GM18519 (cell line): ENCODE measurements at regions not wholly inside any gene's neighbourhood (a gene's known extent, or its start where the extent isn't known, plus 50 kb on each side); places are given as distances from the start of the nearest gene placed in this dataset.

Source experiments
- ATAC-seq: cut with Tn5 transposase; IDR thresholded peaks from one replicate; pipeline ENCODE4 v1.9.1; 2021; ENCODE audit warnings: mild to moderate bottlenecking, moderate library complexity; ENCODE audit not compliant: unreplicated experiment, low FRiP score

DNA sequence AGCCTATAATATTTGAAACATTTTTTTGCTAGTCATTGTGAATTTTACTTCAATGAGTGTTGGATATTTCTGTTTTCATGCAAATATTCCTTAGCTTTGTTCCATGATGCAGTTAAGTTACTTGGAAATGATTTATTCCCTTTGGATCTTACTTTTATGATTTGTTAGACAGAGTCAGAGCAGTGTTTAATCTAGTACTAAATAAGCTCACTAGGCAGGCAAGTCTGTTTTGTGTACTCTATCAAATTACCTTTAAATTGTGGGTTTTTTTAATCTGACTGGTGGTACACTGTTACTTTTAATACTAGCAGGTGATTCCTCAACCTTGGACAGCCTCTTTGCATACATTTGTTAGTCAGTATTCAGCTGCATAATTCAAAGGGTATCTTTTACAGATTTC is 173.3 kb upstream of the MBNL1 start:
- no peak for ATAC-seq

DNA sequence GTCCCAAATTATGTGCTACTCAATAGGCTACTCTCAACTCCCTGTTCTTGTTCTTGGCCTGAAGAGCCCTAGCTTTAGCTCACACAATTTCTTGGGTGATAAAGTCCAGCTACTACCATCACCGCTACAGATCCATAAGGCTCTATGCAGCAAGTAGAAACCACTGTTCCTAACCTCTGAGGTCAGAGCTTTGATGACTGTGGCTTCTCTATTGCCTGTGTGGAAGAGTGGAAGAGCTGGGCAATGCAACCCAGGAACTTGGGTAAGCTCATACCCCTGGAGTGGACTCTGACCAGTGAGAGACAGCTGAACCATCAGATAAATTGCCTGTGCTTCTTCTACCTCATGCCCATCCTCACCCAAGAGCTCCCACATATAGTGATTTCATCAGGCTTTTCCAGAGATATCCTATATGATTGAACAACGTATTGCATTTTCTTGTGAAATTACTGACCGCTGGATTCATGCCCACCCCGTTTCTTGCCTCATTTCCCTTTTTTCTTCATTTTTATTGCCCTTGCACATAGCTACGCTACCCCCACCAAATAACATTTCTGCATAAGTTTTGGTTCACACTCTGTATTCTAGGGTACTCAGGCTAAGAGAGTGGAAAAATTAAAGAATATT is 172.3 kb upstream of the MBNL1 start:
- no peak for ATAC-seq

DNA sequence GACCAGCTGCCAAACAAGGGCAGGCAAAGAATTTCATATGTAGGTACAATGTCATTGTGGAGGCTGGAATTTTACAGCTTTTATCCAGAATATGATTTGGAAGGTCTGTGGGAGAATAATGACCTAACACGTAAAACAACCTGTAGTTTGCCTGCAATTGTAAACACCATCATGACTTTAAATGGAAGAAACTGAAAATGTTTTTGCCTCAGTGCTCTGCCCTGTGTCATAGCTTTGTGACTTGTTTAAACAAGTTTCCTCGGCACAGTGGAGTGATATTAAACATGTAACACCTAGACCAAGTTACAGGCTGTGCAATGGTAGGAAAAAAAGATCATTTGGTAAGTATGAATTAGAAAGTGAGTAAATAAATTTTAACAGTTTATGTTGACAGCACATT is 171.6 kb upstream of the MBNL1 start:
- ATAC-seq, result no peak

DNA sequence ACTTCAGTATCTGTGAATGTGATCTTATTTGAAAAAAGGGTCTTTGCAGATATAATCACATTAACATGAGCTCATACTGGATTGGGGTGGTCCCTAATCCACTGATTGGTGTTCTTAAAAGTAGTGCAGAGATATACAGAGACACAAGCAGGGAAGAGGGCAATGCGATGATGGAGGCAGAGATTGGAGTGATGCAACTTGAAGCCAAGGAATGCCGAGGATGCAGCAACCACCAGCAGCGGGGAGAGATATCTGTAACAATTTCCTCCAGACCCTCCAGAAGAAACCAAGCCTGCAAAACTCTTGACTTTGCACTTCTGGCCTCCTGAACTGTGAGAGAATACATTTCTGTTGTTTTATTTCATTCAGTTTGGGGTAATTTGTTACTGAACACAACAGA is 171.0 kb upstream of the MBNL1 start:
- ATAC-seq, result no peak

DNA sequence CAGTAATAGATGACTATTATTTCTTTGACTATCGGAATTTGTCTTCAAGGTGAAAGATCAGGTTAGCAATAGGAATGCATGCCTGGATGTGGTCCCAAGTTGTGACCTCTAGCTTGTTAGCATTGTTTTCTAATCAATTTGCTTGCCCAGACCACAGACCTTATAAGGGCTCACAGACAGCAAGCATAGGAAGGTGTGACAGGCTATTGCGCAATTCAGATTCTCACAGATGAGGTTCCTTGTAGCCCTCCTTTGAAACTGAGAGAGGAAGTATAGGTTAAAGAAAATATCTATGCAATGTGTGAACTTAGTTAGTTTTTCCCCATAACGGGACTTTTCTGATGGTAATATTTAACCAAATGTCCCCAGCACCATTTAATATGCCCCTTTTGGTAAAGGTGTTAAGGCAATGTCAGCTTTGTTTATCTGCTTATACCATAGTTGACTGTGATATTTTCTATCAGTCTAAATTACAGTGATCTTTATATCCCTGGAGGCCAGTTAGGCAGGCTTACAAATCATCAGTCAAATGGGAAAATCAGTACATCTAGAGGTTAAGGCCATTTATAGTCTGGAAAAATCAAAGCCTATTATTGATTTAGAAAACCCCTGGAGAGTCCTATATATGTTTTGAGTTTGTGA is 168.1 kb upstream of the MBNL1 start:
- ATAC-seq, result peak; percentile 80

DNA sequence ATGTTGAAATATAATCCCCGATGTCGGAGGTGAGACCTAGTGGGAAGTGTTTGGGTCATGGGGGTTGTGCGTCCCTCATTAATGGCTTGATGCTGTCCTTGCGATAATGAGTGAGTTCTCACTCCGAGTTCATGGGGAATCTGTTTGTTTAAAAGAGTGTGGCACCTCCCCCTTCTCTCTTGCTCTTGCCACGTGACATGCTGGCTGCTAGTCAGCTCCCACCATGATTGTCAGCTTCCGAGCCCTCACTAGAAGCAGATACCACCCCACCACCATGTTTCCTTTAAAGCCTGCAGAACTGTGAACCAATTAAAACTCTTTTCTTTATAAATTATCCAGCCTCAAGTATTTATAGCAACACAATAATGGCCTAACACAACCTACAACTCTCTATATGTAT is 166.3 kb upstream of the MBNL1 start:
- no peak for ATAC-seq

DNA sequence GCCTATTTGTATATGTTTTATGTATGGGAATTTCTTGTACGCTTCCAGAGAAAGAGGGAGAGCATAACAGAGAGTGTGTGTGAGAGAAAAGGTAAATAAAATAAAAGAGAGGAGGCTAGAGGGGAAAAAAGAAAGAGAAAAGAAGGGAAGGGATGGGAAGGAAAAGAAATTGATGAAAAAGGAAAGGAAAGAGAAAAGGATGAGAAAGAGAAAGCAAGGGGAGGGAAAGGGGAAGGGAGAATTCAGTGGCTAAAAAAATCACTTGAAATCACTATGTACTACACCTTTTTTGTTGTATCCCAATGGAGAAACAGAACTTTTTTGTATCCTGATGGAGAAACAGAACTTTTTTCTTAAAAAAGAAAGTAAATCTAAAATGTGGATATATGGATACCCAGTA is 165.5 kb upstream of the MBNL1 start:
- ATAC-seq, result no peak

DNA sequence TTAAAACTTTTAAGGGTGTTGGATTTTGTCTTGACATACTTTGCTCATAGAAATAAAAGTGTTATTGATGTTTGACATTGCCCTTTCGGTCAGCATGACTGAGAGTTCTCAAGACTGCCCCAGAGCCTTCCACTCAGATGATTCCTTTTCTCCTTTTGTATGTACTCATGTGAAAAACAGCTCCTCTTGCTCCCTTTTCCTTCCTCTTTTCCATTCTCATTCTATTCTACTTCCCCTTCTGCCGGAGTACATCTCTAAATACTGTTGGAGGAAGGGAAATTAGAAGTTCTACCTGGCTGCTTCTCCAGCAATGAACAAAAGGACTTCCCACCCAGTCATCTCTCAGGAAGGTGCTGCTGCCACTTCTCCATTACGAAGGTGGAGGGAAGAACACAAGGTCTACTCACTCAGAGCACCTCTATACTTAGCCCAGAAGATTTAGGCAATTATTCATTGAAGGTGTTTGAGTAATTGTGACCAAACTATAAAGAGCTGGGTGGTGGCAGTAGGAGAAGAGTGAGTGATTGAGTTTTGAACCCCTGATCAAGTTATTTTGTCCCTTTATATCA is 163.8 kb upstream of the MBNL1 start:
- no peak for ATAC-seq

DNA sequence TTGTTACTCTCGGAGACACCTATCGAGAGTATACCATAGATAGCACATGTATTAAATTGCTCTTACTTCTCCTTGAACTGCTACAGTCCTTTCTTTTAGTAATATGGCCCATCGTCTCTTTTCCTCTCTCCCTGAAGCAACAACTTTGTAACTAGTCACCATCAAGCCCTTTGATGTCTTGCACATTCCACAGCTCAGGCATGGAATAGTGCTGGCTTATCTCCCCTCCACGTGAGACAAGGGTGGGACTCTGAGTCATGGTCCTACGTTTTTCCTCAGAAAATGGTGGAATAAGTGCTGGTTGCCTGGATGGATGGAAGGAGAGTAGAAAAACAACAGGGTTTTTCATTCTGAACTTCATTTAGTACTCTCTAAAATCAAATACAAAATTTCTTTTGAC is 163.3 kb upstream of the MBNL1 start:
- no peak for ATAC-seq

DNA sequence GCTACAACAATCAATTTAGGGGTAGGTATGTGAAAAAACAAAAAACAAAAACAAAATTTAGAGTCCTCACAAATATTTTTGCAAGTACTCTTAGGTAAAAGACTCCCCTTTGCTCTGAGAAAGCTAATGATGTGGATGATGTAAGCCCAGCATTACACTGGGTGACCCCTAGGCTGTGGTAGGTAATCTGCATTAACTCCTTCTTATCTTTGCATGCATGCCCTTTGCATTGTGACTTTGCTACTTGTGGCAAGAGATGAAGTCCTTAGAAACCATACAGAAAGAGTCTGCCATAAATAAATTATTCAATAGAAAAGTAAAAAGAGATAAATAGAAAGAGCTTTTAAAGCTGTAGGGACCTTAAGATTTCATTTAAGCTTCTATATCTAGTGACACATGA is 159.7 kb upstream of the MBNL1 start:
- ATAC-seq, result no peak

DNA sequence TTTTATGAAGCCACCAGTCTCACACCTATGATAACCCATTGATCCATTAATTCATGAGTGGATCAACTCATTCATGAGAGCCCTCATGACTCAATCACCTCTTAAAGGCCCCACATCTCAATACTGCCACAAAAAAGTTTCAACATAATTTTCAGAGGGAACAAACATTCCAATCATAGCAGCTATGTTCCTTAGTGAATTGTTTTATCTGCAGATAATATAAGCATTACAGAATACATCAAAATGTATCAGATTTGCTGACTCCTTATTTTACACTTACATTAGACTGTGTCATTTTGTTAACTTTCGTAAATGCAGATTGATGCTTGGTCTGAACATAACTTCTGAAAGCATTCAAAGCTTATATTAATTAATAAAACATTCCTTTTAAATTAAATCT is 155.3 kb upstream of the MBNL1 start:
- no peak for ATAC-seq

DNA sequence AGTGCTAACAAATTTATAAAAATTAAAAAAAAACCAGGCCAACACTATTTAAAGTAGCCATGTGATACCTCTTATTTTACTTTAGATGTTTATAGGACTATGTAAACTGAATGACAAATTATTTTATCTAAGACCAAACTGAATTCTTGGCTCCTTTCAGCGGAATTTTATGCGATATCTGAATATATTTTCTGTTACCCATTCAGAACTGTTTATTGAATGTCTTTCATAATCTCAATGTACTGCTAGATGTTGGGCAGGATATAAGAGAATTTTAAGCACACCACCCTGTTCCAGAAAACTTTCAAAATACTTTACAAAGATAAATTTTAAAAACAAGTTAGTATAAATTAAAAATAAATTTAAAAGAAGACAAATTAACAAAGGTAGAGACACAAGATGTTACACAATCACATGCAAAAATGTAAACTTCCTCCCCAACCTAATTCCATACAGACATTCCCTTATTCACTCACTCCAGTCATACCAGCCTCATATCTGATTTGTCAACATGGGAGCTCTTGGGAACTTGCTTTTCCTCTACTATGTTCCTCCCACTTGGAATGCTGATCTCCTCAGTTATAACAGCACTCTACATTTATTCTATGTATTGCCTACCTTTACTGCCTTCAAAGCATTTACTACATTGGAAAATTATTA is 154.6 kb upstream of the MBNL1 start:
- no peak for ATAC-seq

DNA sequence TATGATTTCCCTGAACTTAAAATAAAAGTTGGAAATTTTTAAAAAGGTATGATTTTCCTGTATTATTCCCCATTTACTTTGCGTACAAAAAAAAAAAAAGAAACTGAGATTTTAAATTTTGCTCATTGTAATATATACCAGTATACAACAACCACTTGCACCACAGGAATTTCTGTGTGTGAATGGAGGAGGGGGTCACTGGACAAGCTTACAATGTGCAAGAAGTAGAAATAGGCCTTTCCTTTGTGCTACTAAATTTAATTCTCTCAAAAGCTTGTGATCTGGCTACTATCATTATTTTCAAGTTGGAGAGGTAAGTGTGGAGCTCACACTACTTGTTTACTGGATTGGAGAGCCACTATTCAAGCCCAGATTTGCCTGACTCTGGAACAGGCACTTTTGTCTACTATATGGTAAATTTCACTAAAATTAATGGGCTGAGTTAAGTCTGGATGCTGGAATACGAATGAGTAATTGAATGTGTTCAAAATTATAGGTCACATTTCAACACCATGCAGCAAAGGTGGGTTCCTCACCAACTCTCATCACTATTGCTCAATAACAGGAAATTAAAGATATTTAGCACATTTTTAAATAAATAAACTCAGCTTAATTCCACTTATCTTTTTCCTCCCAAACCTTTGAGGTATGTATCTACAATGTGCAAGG is 148.0 kb upstream of the MBNL1 start:
- ATAC-seq, result no peak

DNA sequence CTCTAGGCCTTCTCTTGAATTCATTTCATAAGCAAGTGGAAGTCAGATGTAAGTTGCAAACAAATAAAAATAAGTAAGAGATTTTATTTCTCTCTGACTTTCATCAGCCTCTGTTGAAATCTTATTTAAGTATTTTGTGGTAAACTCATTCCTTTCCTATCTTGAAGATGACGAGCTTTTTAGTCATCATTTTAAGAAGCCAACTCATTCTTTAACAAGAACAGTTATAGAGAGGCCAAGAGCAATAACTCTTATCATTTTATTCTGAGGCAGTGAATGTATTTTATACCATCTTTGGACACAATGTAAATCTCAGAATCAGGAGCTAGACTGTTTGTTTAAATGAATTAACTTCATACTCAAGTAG is 147.5 kb upstream of the MBNL1 start:
- ATAC-seq, result no peak

DNA sequence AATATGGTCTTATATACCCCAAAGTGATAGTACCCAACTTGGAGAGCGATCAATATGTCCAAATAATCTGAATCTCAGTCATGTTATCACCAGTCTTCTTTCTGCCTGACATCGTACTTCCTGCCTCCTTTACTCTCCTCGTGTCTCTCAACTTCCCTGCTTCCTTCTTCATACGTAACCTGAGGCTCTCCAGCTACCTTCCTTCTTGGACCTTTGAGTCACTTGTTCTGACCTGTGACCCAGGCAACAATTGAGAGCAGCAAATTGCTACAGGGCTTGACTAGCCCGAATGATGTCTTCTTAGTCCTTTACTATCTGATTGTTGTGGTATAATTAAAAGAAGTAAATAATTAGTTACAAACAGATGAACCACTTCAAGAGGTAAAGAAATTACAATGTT is 145.9 kb upstream of the MBNL1 start:
- ATAC-seq, result no peak

DNA sequence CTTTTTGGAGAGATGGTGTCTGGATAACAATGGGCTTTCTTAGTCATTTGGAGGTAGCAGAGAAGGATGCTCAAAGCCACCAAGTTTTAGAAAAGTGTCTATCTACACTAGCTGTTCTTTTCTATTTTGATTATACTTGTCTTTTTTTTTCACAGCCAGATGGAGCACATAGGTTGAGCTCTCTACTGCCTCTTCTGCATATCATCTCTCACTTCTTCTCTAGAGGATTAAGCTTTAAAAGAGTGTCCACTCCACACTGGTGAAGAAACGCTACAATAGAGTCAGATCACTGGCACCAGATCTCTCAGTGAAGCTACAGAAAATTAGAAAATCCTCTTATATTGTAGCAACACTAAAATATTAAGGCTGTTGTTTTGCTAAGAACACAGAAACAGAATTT is 145.3 kb upstream of the MBNL1 start:
- ATAC-seq, result no peak

DNA sequence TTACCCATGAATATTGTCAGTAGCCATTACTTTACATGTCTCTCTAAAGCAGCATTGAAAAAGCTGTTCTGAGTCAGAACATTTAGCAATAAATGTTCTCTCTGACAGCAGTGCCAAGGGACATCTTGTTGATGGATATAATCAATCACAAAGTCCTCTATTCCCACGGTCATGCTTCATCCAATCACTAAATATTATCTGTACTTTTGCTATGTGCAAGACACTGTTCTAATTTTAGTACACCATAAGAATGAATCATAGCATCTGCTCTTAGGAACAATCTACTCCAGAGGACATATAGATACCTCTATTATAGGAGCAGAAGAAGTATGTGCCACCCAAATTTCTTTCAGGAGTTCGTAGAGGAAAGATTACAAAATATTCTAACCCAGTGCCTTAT is 142.5 kb upstream of the MBNL1 start:
- no peak for ATAC-seq

DNA sequence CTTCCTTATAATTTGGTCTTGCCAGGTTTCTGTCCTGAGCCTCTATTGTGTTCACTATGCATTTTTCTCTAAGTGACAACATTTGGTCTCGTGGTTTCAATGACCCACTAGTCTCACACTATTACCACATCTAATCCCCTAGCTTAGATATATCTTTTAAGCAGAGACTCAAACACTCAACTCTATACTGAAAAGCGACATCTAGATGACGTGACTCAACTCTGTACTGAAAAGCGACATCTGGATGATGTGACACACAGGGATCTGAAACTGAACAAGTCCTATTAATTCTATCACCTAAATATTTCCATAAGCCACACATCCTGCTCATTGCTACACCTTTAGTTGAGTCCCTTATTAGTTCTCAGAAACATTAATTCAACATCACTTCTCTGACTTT is 141.7 kb upstream of the MBNL1 start:
- peak; percentile 100 for ATAC-seq

DNA sequence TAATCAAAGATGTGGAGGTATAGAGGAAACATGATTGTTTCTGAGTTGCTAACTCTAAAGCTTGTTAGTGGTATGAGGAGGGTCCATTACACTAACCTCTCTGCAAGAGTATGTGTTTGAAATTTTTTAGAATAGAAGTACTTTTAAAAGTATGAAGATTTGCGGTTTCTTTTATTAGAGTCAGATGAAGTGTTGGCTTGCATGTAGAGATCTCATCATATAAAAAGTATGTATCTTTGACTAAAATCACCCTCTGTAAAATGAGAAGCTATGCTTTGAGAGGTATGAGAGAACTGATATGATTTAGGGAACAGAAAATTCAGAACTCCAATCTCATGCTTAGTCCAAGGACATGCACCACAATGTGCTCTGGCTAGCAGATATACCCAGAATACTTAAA is 140.4 kb upstream of the MBNL1 start:
- no peak for ATAC-seq

DNA sequence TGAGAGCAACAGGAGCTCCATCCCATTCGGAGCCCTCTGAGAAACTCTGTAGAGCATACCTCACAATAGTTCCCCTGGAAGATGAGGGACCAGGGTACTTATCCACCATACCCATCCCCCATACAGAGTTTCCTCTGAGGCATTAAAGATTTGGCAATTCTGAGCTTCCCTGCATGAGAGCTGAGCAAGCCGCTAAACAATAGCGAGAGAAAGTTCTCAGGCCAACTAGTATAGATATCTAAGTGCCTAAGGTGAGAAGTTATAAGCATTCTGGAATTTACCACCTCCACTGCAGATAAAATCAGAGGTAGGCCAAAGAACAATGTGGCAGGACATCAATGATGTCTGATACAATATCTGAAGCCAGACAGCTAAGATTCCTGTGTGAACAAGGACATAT is 129.1 kb upstream of the MBNL1 start:
- no peak for ATAC-seq

DNA sequence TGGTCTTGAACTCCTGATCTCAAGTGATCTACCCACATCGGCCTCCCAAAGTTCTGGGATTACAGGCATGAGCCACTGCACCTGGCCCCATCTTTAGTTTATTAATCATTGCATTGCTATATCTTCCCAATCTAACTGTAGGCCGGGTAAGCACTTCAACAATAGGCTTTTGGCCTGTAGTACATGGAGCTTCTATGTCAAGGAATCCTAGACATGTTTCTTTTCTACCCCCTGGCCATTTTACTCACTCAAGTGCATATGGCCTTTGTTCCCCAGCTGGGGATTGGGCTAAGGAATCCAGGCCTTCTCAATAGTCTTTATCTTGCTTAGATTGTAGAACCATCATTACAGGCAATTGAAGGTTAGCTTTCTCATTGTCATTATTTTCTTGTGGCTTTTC is 122.3 kb upstream of the MBNL1 start:
- ATAC-seq, result no peak
